Head of caudate nucleus (tissue), 42 donors: ENCODE measurements at regions not wholly inside any gene's neighbourhood (a gene's known extent, or its start where the extent isn't known, plus 50 kb on each side); places are given as distances from the start of the nearest gene placed in this dataset.

Experiments
- DNase-seq, 42 donors: peaks; one replicate each; pipeline versions ENCODE4 v3.0.0 to v3.0.0-alpha.2; 2020 to 2021; ENCODE audit warnings: mixed read lengths in 7 of 42
- intact Hi-C: fragments of 100-400 bp; cut with DNase I; formaldehyde crosslinking; loops from one replicate; pipeline ENCODE4 v1.15.0; 2022

GRCh38 chr1:88070956-88071355 lies 613.1 kb upstream of the PKN2 start:
- no peak for DNase-seq
- intact Hi-C loops: no loop called here

DNA sequence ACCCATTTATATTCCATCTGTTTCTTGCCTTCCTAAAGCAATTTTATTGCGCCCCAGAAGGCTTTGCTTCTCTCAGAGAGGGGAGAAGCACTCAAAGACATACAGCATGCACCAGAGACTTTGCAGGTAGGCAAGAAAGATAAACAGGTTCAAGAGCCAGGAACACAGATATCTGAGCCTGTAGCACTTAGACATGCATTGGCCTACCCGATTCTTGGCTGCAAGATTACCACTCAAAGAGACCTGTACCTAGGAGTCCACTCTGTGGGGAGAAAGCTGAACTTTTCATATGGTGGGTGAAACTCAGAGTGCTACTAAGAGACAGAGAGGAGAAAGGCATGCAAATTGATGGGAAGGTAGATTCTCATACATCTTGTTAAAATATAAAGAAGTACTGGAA lies 609.4 kb upstream of the PKN2 start:
- intact Hi-C loops: no loop called here
- DNase-seq: no peak

DNA sequence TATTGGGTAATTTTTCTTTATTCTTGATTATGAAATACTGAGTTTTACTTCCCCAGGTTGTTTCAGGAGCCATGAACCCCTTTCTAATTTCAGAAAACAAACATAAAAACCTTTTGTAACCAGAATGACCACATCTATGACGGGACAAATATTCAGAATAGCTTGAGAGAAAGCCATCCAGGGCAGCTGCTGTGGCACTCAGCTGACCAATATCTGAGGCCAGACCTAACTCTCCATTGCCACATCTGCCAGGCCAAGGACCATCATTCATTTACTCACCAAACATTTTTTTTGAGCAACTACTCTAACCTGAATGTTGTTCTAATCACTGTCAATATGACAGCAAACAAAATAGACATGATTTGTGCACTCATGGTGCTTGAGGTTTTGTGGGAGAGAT lies 608.3 kb upstream of the PKN2 start:
- DNase-seq: no peak
- intact Hi-C loops: no loop called here

- intact Hi-C loops: no loop called here
- no peak for DNase-seq
These were observed 605.0 kb upstream of the PKN2 start for GRCh38 chr1:88079036-88079435.

DNA sequence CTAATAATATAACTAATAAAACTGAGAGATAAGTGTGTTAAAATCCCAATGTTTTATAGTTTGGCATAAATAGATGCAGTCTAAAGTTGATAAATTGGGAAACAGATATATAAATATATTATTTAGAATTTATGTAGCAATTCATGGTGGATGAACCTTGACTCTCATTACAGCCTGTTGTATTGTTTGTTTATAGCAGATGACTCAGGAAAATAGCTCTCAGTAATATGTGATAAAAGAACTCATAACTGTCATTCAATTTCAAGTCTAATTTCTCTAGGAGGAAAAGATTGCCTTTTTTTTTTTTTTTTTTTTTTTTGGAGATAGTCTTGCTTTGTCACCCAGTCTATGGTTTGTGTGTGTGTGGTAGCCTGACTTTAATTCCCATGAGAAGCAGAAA lies 603.2 kb upstream of the PKN2 start:
- intact Hi-C loops: no loop called here

DNA sequence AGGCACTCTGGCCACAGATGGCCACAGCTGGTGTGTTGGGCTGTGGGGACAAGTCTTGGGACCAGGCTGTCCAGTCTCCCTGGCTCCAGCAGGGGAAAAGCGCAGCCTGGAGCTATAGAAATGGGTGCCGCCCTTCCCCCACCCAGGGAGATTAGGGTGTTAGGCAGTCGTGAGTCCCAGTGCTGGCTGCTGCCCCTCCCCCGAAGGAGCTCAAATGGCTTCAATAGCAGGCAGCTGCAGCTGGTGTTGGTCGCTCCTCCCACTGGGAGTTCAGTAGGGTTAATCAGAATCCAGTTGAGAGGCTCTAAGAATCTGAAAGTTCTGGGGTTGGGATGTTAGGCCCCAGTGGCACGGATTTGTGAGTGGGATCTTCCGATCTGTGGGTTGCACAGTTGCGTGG lies 595.6 kb upstream of the PKN2 start:
- intact Hi-C loops: no loop called here
- DNase-seq: no peak

More for the DNA sequence above, 603.2 kb upstream of the PKN2 start:
- no peak for DNase-seq

- DNase-seq: no peak
- intact Hi-C loops: no loop called here
These were observed 594.1 kb upstream of the PKN2 start for GRCh38 chr1:88089961-88090360.

GRCh38 chr1:88098881-88099280 lies 585.2 kb upstream of the PKN2 start:
- DNase-seq: no peak
- intact Hi-C loops: no loop called here

GRCh38 chr1:88101041-88101440 lies 583.0 kb upstream of the PKN2 start:
- intact Hi-C loops: no loop called here
- no peak for DNase-seq

DNA sequence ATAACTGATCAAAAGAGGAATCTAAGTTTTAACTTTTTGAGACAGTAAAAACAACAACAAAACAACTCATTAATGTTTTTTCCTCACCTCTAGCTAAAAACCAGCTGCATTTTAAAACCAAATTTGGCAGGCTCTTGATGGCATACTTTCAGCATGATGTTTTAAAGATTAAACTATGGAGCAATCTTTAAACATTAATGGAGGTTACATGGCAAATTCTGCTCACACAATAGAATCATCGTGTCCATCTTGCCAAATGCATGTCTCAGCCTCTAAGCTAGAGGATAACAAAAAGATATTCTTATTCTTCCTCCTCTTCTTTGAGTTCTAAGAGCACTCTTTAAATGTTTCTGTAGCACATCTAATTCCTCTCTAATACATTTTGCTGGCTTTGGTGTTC lies 579.8 kb upstream of the PKN2 start:
- intact Hi-C loops: no loop called here
- no peak for DNase-seq

DNA sequence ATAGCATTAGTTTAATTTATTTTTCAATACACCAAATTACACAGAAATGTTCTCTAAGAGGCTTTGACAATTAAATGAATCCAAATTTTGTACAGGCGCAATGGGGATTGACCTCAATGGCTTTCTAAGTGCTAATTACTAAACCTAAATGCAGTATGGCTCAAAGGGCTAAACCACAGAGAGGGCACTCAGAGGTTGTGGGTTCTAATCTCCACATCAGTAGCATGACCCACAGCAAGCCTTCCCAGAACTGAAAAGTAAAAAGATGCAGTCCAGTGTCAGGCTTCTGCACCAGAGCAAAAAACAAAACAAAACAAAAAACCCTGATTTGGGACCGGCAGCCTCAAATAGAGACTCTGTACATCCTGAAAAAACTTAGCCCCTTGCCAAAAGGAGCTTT lies 579.2 kb upstream of the PKN2 start:
- intact Hi-C loops: no loop called here
- DNase-seq: no peak

DNA sequence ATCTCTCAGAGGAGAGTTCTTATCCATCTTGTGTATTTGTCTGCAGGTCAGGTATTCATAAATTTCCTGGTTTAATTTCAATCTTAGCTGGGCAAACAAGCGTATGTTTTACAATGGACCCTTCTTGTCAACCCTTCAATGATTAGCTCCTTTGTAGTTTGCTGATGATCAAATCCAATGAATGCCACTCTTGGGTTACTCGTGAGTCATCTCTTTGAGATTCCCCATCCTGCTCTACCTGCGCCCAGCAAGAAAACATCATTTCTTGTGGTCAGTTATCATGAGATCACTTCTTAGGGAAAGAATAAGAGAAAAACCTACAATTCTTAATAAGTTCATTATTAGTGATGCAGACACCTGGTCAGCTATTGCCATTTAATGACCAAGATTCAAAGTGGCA lies 572.3 kb upstream of the PKN2 start:
- no peak for DNase-seq
- intact Hi-C loops: no loop called here

DNA sequence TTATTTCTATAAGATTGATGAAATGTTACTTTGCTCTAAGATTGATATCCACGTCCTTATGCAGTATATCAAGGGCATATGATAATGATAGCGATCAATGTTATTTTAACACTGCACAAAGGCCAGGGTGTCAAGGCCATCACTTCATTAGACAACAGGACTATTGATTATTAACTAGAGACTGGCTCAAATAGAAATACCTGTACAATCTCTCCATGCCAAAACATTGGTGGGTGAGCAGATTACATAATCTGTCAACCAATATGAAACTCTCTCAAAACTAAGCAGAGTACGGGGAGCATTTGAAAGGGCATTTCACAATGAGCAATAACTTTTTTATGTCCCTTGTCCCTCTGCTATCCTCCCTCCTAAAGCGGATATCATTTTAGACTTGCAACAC lies 566.5 kb upstream of the PKN2 start:
- intact Hi-C loops: no loop called here
- no peak for DNase-seq

- intact Hi-C loops: no loop called here
- DNase-seq: no peak
These were observed 565.8 kb upstream of the PKN2 start for GRCh38 chr1:88118176-88118845.

DNA sequence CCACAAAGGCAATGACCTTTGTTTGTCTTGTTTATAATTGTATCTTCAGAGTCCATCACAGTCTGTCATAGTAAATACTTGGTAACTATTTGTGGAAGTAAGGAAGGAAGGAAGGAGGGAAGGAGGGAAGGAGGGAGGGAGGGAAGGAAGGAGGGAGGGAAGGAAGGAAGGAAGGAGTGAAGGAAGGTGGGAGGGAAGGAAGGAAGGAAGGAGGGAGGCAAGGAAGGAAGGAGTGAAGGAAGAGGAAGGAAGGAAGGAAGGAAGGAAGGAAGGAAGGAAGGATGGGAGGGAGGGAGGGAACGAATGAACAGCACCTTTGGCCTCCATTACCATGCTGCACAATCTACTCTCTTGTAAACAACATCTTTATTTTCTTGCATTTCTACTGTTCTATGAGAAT lies 559.5 kb upstream of the PKN2 start:
- intact Hi-C loops: no loop called here
- DNase-seq: no peak

- intact Hi-C loops: no loop called here
- DNase-seq: no peak
These were observed 557.6 kb upstream of the PKN2 start for GRCh38 chr1:88126467-88126866.

- intact Hi-C loops: no loop called here
- no peak for DNase-seq
These were observed 550.1 kb upstream of the PKN2 start for GRCh38 chr1:88133991-88134390.

DNA sequence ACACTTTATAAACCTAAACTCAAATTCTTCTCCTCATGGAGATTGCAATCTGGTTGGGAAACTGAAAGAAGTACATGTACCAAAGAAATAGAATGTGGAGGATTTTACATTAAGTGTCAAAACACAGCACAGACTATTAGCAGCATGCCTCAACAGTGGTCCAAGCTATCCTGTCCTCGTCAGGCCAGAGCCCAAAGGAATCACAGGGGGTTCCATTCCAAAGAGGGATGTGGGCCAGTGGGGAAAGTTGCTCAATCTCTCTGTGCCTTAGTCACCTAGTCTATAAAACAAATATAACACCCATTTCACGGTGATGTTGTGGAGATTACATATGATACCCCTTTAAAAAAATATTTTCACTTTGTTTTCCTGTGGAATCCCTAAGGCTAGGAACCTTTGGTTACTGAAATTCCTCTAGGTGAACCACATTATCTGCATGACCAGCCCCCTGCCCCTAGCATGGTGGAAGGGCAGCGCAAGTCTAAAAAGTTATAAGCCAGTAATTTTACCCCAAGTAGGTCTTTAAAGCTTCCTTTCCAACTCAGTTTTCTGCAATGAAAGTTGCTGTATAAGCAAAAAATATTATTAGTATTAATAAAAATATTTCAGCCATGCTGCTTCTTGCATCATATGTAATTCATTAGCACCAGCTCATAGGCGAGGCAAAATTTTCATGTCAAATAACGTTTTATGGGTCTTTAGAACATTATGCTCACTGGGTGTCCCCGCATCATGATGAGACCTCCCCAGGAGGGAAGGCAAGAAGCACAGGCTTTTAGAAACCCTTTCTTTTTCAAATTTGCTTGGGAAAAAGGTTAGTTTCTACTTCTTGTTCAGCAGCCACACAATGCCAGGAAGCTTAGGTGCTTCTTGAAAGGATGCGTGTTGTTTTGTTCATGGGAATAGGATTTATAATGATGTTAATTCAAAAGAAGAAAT lies 548.8 kb upstream of the PKN2 start:
- intact Hi-C loops: no loop called here

GRCh38 chr1:88139633-88140032 lies 544.4 kb upstream of the PKN2 start:
- DNase-seq: no peak
- intact Hi-C loops: no loop called here

More for the DNA sequence above, 548.8 kb upstream of the PKN2 start:
- no peak for DNase-seq

- no peak for DNase-seq
- intact Hi-C loops: no loop called here
These were observed 543.7 kb upstream of the PKN2 start for GRCh38 chr1:88140325-88140724.
